ENCODE measurements at regions not wholly inside any gene's neighbourhood (a gene's known extent, or its start where the extent isn't known, plus 50 kb on each side); places are given as distances from the start of the nearest gene placed in this dataset.

- TF ChIP-seq GATA2 (IDR thresholded peaks at IDR 0.05; ENCODE audit: low read depth, low read length) = no peak
- TF ChIP-seq GATA3 (IDR thresholded peaks at IDR 0.05; ENCODE audit: low read depth, low read length) = no peak
These were observed 202.3 kb upstream of the GGTLC1 start for GRCh38 chr20:24190905-24191304.

Data from SH-SY5Y (cell line).